T-helper 17 cell (primary cell): ENCODE measurements at regions not wholly inside any gene's neighbourhood (a gene's known extent, or its start where the extent isn't known, plus 50 kb on each side); places are given as distances from the start of the nearest gene placed in this dataset.
"Not testable (repeated sequence)": the region's sequence is repeated elsewhere in the genome, so short reads cannot be mapped to it uniquely, and the experiment has no call there.

Experiments used
- ATAC-seq: fragments of 150-1000 bp; cut with Tn5 transposase; 2 replicates; pipeline ENCODE4 v1.10.0; 2021; ENCODE audit warnings: mild to moderate bottlenecking, moderate library complexity
- DNase-seq, 3 donors: peaks; one replicate each; pipeline versions ENCODE4 v3.0.0 to v3.0.0-alpha.2; 2020 to 2021
- H3K9me3 ChIP-seq: one replicate; pipeline ENCODE4 v1.7.0; 2013; ENCODE audit warnings: low read length, mild to moderate bottlenecking; ENCODE audit not compliant: control insufficient read depth, poor library complexity, severe bottlenecking
- H3K27ac Mint-ChIP-seq: one replicate; pipeline ENCODE4 v1.8.0; 2022; ENCODE audit warnings: mild to moderate bottlenecking, moderate library complexity, mixed read lengths
- H3K27me3 Mint-ChIP-seq: one replicate; pipeline ENCODE4 v1.8.0; 2022; ENCODE audit warnings: mixed read lengths
- H3K36me3 Mint-ChIP-seq: one replicate; pipeline ENCODE4 v1.8.0; 2022; ENCODE audit warnings: low read depth, mixed read lengths
- H3K4me1 Mint-ChIP-seq: one replicate; pipeline ENCODE4 v1.8.0; 2022; ENCODE audit warnings: mild to moderate bottlenecking, mixed read lengths
- H3K4me3 Mint-ChIP-seq: one replicate; pipeline ENCODE4 v1.8.0; 2022; ENCODE audit warnings: mild to moderate bottlenecking, moderate library complexity, mixed read lengths

DNA sequence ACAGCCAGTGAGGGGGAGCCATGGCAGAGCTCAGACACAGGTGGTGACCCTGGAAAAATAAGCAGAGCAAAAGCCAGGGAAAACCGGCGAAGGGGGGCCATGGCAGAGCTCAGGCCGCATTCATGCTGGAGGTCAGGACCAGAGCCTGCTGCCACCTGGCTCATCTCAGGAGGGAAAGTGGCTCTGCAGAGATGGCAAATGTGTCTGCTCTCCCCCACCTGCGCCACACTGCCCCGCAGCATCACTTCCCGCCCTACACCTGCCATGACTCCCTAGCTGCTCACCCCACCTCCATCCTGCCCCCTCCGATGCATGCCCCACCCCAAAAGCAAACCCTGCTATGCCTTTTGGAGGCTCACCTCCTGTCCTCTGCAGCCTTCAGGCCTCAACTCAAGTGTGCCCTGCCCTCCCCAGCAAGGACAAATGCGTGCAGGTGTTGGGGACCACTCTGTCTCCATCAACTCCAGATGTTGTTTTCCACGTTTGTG is 123.2 kb upstream of the FGF3 start:
- no peak for ATAC-seq
- Mint-ChIP-seq H3K27ac (no peak overlapping the region), H3K4me1 (no peaks in the 10 kb centered on the region), H3K4me3 (no peak overlapping the region), H3K27me3 (peaks cover 49% of the 10 kb centered on the region), H3K36me3 (no peaks in the 10 kb centered on the region)
- DNase-seq, result no peak
- H3K9me3 ChIP-seq, result no peaks in the 10 kb centered on the region

DNA sequence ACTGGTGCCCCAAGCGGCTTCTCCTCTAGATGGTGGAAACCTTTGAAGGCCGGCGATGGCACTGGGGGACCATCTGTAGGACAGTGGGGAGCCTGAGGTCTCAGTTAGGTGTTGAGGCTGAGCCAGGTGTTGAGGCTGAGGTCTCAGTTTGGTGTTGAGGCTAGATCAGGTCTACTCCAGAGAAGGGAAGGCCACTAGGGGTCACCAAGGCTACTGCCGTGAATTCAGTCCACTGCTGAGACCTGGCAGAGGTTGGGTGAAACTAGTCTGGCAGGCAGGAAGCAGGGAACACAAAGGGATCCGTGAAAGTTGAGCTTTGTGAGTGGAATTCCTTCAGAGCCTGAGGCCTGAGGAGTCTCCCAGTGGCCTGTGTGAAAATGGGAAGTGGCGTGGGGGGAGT is 123.8 kb upstream of the FGF3 start:
- H3K27me3 Mint-ChIP-seq, result peaks cover 55% of the 10 kb centered on the region
- DNase-seq (no peak), ATAC-seq (no peak)
- no peaks in the 10 kb centered on the region for H3K9me3 ChIP-seq
- no peaks in the 10 kb centered on the region for H3K36me3 Mint-ChIP-seq
- no peaks in the 10 kb centered on the region for H3K4me1 Mint-ChIP-seq
- no peak overlapping the region for H3K4me3 Mint-ChIP-seq
- no peak overlapping the region for H3K27ac Mint-ChIP-seq

DNA sequence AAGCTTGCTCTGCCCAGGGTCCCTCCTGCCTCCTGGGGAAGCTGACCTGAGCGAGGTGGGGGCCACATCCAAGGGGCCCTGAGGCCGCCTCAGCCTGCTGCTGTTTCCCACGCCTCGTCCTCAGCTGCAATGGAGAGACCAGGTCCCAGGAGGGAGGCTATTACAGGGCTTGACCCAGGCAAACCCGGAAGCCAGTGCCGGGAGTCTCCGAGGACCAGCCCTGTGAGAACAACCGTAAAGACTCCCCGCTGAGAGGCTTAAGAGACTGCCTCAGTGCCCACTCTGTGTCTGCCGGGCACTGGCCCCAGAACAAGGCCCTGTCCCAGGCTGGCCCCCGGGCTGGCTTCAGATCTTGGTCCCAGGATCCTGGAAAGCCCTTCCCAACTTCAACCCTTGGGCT is 124.3 kb upstream of the FGF3 start:
- no peaks in the 10 kb centered on the region for H3K4me1 Mint-ChIP-seq
- no peak overlapping the region for H3K27ac Mint-ChIP-seq
- no peak overlapping the region for H3K4me3 Mint-ChIP-seq
- no peaks in the 10 kb centered on the region for H3K9me3 ChIP-seq
- no peaks in the 10 kb centered on the region for H3K36me3 Mint-ChIP-seq
- DNase-seq (no peak), ATAC-seq (no peak)
- H3K27me3 Mint-ChIP-seq, result peaks cover 60% of the 10 kb centered on the region

DNA sequence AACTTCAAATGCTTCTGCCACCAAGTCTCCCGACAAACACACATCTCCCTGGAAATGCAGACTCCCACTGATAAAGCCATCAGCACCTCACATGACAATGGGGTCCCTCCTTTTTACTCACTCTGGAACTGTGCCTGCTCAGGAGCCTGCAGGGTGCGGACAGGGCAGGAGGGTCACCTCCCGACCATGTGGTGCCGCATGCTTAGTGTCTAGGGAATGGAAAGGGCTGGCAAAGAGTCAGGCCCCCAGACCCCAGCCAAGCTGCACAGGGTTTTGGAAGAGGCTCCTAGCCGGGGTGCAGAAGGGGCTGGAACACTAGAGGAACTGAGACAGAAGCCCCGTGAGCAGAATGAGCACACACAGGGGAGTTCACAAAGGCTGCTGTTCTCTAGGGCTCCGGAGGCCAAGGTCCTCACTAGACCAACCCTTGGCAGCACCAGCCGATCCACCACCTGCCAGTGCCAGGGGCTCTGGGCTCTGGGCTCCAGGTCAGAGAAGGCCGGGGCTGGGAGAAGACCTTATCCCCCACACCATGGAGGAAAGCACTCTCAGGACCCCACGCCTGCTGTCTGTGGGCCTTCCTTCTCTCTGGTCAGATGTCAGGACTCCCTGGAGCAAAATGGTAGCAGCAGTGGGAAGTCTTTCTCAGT is 125.1 kb upstream of the FGF3 start:
- DNase-seq (no peak), ATAC-seq (no peak)
- H3K27ac Mint-ChIP-seq, result no peak overlapping the region
- no peaks in the 10 kb centered on the region for H3K9me3 ChIP-seq
- H3K36me3 Mint-ChIP-seq, result peaks cover 2% of the 10 kb centered on the region
- no peaks in the 10 kb centered on the region for H3K4me1 Mint-ChIP-seq
- peaks cover 61% of the 10 kb centered on the region for H3K27me3 Mint-ChIP-seq
- H3K4me3 Mint-ChIP-seq, result no peak overlapping the region

DNA sequence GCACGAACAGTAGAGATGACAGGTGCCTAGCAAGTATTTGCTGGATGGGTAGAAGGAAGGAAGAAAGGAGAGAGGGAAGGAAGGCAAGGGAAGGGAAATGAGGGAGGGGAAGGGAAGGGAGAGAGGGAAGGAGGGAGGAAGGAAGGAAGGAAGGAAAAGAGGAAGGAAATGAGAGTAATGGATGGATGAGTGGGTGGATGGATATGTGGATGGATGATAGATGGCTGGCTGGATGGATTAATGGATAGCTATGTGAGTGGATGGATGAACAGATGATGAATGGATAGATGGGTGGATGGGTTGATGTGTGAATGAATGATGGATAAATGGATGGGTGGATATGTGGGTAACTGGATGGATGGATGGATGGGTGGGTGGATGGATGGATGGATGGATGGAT is 125.9 kb upstream of the FGF3 start:
- DNase-seq (no peak), ATAC-seq (no peak)
- H3K4me3 Mint-ChIP-seq, result no peak overlapping the region
- no peaks in the 10 kb centered on the region for H3K4me1 Mint-ChIP-seq
- H3K36me3 Mint-ChIP-seq, result peaks cover 2% of the 10 kb centered on the region
- no peaks in the 10 kb centered on the region for H3K9me3 ChIP-seq
- H3K27ac Mint-ChIP-seq, result no peak overlapping the region
- H3K27me3 Mint-ChIP-seq, result peaks cover 56% of the 10 kb centered on the region

DNA sequence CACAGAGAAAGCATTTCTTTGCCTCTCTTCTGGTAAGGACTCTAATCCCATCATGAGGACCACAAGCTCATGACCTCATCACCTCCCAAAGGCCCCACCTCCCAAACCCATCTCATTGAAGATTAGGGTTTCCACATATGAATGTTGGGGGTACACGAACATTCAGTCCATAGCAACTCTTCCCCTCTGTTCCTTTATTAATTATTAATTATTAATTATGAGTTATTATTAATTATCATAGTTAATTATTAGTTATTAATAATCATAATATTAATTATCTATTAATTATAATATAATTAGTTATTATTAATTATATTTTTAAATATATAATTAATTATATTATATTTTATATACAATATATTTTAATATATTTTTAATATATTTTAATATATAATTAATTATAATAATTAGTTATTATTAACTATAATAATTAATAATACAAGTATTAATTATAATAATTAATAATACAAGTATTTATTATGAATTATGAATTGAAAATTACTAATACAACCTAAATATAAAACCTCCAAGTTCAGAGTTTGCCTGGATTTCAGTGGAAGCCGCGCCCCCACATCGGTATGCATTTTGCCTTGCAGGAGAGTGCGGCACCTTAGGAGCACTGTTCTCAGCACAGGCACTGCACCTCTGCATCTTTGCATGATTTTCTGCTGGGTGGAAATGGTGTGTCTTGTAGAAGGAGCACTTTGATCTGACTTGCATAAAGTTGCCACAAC is 128.0 kb upstream of the FGF3 start:
- Mint-ChIP-seq H3K27me3 (peaks cover 35% of the 10 kb centered on the region), H3K27ac (no peak overlapping the region), H3K36me3 (peaks cover 2% of the 10 kb centered on the region), H3K4me1 (no peaks in the 10 kb centered on the region), H3K4me3 (no peak overlapping the region)
- no peaks in the 10 kb centered on the region for H3K9me3 ChIP-seq
- no peak for DNase-seq
- ATAC-seq, result no peak

DNA sequence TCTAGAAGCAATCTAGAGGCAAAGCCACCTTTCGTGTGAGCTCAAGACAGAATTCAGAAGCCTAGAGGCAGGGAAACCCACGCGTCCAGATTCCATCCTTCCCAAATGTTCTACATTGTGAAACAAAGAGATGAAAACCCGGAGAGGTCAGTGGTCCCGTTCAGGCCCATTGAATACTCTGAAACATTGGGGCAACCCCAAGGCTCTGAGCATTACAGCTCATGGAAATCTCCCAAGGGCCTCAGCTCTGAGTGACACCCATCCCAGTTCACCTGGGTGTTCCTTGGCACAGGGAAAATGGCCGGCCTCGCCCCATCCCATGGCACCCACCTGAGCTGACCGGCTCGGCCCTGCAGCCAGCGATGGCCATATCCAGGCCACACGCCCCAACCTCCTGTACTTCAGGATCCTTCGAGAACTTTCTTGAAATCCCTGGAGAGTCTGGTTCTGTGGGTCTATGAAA is 128.6 kb upstream of the FGF3 start:
- DNase-seq (no peak), ATAC-seq (no peak)
- Mint-ChIP-seq H3K4me3 (no peak overlapping the region), H3K27me3 (peaks cover 34% of the 10 kb centered on the region), H3K4me1 (no peaks in the 10 kb centered on the region), H3K27ac (no peak overlapping the region), H3K36me3 (peaks cover 4% of the 10 kb centered on the region)
- no peaks in the 10 kb centered on the region for H3K9me3 ChIP-seq

DNA sequence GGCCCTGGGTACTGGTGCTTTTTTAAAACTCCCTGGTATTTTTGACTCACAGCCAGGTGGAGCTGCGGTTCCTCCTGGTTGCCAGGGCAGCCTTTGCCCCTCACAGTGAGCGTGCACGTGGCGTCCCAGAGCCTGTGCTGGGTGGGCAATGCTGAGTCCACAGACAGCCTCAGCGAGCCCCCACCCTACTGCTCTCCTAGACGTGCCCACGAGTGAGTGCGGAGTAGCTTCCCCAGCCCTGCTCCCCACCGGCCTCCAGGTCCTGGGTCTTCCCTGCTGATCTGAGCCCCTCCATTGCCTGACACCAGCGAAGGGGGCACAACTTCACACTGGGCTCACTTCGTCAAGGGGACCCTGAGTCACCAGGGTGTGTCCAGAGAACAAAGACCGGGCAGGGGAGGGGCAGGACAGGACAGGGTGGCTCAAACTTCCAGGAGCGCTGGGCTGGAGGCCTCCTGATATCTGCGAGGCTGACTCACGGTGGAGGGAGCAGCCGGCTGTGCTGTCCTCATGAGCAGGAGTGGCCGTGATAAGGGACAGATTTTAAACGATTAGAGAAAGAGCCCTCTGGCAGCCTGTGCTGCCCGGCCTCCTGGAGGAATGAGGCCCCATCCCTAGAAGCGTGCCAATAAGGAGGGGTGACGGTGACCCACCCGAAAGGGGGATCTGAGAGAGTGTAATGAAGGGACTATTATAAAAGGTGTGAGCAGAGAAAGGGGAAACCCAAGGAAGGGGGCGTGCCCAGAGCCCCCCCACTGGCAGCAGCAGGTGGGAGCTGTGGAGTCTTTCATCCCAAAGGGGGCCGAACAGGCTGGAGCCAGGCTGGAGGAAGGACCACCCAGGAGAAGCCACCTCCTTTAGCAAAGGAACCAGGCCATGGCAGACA is 129.3 kb upstream of the FGF3 start:
- Mint-ChIP-seq H3K4me3 (no peak overlapping the region), H3K36me3 (peaks cover 5% of the 10 kb centered on the region), H3K4me1 (no peaks in the 10 kb centered on the region), H3K27ac (no peak overlapping the region), H3K27me3 (peaks cover 34% of the 10 kb centered on the region)
- DNase-seq (no peak), ATAC-seq (no peak)
- H3K9me3 ChIP-seq, result no peaks in the 10 kb centered on the region

DNA sequence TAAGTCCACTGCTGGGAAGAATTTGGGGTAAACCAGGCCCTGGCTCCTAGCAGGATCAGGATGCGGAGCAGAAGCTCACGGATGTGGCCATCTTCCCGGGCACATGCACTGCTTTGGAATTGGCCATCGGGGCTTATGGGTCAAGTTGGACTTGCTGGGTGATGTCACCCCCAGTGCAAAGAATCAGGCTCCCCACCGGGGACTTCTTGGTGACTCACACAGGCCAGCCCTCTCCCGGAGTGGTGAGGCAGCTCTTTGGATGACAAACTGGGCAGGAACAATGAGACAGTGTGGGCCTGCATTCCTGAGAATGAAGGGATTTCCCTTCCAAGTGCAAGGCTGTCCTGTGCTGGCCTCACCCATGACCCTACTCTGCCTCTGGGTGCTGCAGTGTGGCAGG is 128.8 kb upstream of the ANO1 start:
- Mint-ChIP-seq H3K27ac (no peak overlapping the region), H3K4me1 (no peaks in the 10 kb centered on the region), H3K27me3 (peaks cover 29% of the 10 kb centered on the region), H3K36me3 (peaks cover 5% of the 10 kb centered on the region), H3K4me3 (no peak overlapping the region)
- no peaks in the 10 kb centered on the region for H3K9me3 ChIP-seq
- ATAC-seq (no peak), DNase-seq (no peak)

DNA sequence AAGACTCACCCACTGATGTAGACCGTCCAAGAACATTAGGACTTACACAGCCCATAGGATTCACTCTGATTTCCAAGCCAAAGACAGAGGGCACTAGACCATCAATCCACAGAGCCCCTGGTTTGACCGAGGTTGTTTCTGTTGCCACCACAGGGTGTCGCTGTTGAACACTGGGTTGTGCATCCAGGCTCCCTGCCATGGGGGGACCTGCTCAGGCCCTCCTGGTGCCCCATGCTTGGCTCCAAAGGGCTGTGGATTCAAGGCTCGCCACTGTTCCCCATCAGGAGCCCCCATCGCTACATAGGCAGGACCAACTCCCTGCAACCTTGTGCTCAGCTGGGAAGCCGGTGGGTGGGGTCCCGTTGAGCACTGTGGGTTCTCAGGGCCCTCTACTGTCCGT is 128.0 kb upstream of the ANO1 start:
- ATAC-seq (no peak), DNase-seq (no peak)
- H3K4me3 Mint-ChIP-seq, result no peak overlapping the region
- H3K27me3 Mint-ChIP-seq, result peaks cover 29% of the 10 kb centered on the region
- H3K4me1 Mint-ChIP-seq, result no peaks in the 10 kb centered on the region
- no peak overlapping the region for H3K27ac Mint-ChIP-seq
- H3K9me3 ChIP-seq, result no peaks in the 10 kb centered on the region
- H3K36me3 Mint-ChIP-seq, result peaks cover 5% of the 10 kb centered on the region

DNA sequence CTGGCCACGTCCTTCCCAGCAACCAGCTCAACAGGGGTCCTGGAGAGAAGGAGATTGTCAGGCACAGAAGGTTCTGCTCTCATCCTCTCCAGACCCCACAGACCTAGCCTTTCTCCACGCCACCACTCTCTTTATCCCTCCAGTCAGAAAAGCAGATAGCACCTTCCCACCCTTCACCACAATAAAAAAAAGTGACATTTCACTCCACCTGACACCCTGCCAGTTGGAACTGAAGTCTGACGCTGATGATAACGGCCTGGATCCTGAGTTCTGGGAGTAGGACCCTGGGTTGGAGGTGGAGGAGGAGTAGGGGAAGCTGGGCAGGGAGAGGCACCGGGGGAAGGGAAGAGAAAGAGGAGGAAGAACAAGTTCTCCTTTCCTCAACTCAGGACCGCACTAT is 127.5 kb upstream of the ANO1 start:
- no peak overlapping the region for H3K4me3 Mint-ChIP-seq
- no peak for ATAC-seq
- no peaks in the 10 kb centered on the region for H3K9me3 ChIP-seq
- H3K27me3 Mint-ChIP-seq, result peaks cover 34% of the 10 kb centered on the region
- peaks cover 5% of the 10 kb centered on the region for H3K36me3 Mint-ChIP-seq
- H3K27ac Mint-ChIP-seq, result no peak overlapping the region
- no peaks in the 10 kb centered on the region for H3K4me1 Mint-ChIP-seq
- no peak for DNase-seq

DNA sequence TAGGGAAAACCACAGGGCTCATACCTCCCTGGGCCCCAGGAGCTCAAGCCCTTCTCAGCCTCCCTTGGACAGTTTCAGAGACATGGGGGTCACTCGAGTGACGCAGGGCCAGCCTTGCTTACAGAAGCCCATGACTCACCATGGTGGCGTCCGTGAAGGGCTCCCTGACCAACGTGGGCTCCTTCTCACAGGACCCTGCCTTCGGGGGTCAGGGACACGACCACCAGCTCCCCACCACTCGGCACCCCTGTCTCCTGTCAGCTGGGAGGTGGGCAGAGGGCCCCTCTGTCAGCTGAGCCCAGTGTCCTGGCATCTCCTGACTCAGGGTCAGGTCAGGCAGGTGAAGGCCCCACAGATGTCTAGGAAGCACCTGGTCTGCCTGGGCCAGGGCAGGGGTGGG is 126.3 kb upstream of the ANO1 start:
- no peak overlapping the region for H3K27ac Mint-ChIP-seq
- no peaks in the 10 kb centered on the region for H3K4me1 Mint-ChIP-seq
- H3K9me3 ChIP-seq, result no peaks in the 10 kb centered on the region
- DNase-seq, result no peak
- ATAC-seq, result no peak
- peaks cover 5% of the 10 kb centered on the region for H3K36me3 Mint-ChIP-seq
- H3K27me3 Mint-ChIP-seq, result peaks cover 40% of the 10 kb centered on the region
- no peak overlapping the region for H3K4me3 Mint-ChIP-seq

DNA sequence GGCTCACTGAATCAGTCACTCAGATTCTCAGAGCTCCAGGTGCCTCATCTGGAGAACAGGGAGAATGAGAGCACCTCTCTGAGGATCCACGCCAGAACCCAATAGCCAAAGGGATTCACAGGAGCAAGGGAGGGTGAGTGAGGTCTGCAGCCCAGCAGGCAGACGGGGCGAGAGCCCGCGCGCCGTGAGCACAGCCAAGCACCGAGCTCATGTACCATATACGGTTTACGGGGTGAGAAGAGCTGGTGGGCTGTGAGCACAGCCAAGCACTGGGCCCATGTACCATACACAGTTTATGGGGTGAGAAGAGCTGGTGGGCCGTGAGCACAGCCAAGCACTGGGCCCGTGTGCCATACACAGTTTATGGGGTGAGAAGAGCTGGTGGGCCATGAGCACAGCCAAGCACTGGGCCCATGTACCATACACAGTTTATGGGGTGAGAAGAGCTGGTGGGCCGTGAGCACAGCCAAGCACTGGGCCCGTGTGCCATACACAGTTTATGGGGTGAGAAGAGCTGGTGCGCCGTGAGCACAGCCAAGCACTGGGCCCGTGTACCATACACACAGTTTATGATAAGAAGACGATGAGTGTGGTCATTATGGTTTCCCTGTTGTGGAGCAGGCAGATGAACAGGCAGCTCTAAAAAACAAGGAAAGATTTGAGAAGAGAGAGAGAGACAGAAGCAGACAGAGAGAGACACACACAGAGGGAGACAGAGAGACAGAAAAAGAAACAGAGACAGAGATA is 125.7 kb upstream of the ANO1 start:
- not testable (repeated sequence) for H3K4me3 Mint-ChIP-seq, ATAC-seq, DNase-seq, H3K4me1 Mint-ChIP-seq, H3K27ac Mint-ChIP-seq, H3K36me3 Mint-ChIP-seq, H3K9me3 ChIP-seq
- peaks cover 46% of the 10 kb centered on the region for H3K27me3 Mint-ChIP-seq
